ENCODE measurements at regions not wholly inside any gene's neighbourhood (a gene's known extent, or its start where the extent isn't known, plus 50 kb on each side); places are given as distances from the start of the nearest gene placed in this dataset.

GRCh38 chr11:109075976-109076375 is 346.0 kb upstream of the C11orf87 start:
- CTCF ChIA-PET, result no interaction called here
- ATAC-seq (ENCODE audit: poor library complexity) (no peak), DNase-seq (no peak)
- no peak for TF ChIP-seq CTCF (IDR thresholded peaks at IDR 0.05)
- H3K9me3 ChIP-seq (ENCODE audit: control insufficient read depth in 1 of 2, insufficient read depth in 1 of 2, low read length in 2 of 2), result no peaks in the 10 kb centered on the region
- POLR2A ChIA-PET, result no interaction called here
- Mint-ChIP-seq H3K36me3 (ENCODE audit: low read depth) (no peaks in the 10 kb centered on the region), H3K27ac (no peak overlapping the region), H3K4me3 (no peak overlapping the region), H3K27me3 (no peaks in the 10 kb centered on the region), H3K4me1 (ENCODE audit: low read depth) (no peaks in the 10 kb centered on the region), H3K9me3 (no peaks in the 10 kb centered on the region)
- H3K27ac ChIP-seq (ENCODE audit: low read depth in 1 of 2, low read length in 2 of 2), result no peak overlapping the region
- H3K4me1 ChIP-seq (ENCODE audit: insufficient read depth, low read length), result no peaks in the 10 kb centered on the region
- H3K4me3 ChIP-seq (ENCODE audit: low read length), result no peak overlapping the region
- no peaks in the 10 kb centered on the region for H3K27me3 ChIP-seq (ENCODE audit: control insufficient read depth in 1 of 2, insufficient read depth in 2 of 2, low read length in 2 of 2)
- intact Hi-C loops (cut with DNase I, micrococcal nuclease), result no loop called here
- no peaks in the 10 kb centered on the region for H3K36me3 ChIP-seq (ENCODE audit: insufficient read depth, low read length)

- POLR2A ChIA-PET, result no interaction called here
- Mint-ChIP-seq H3K27ac (no peak overlapping the region), H3K27me3 (no peaks in the 10 kb centered on the region), H3K36me3 (ENCODE audit: low read depth) (no peaks in the 10 kb centered on the region), H3K4me3 (no peak overlapping the region), H3K9me3 (no peaks in the 10 kb centered on the region), H3K4me1 (ENCODE audit: low read depth) (no peaks in the 10 kb centered on the region)
- no peaks in the 10 kb centered on the region for H3K27me3 ChIP-seq (ENCODE audit: control insufficient read depth in 1 of 2, insufficient read depth in 2 of 2, low read length in 2 of 2)
- TF ChIP-seq CTCF (IDR thresholded peaks at IDR 0.05), result no peak
- no peak overlapping the region for H3K4me3 ChIP-seq (ENCODE audit: low read length)
- no peaks in the 10 kb centered on the region for H3K36me3 ChIP-seq (ENCODE audit: insufficient read depth, low read length)
- H3K9me3 ChIP-seq (ENCODE audit: control insufficient read depth in 1 of 2, insufficient read depth in 1 of 2, low read length in 2 of 2), result no peaks in the 10 kb centered on the region
- no peaks in the 10 kb centered on the region for H3K4me1 ChIP-seq (ENCODE audit: insufficient read depth, low read length)
- H3K27ac ChIP-seq (ENCODE audit: low read depth in 1 of 2, low read length in 2 of 2), result no peak overlapping the region
- CTCF ChIA-PET, result no interaction called here
- ATAC-seq (ENCODE audit: poor library complexity), result no peak
- intact Hi-C loops (cut with DNase I, micrococcal nuclease), result no loop called here
- no peak for DNase-seq
Observed at GRCh38 chr11:109076870-109077269, 345.1 kb upstream of the C11orf87 start.

- Histone ChIP-seq H3K36me3 (ENCODE audit: insufficient read depth, low read length) (no peaks in the 10 kb centered on the region), H3K4me1 (ENCODE audit: insufficient read depth, low read length) (no peaks in the 10 kb centered on the region), H3K9me3 (ENCODE audit: control insufficient read depth in 1 of 2, insufficient read depth in 1 of 2, low read length in 2 of 2) (no peaks in the 10 kb centered on the region), H3K4me3 (ENCODE audit: low read length) (no peak overlapping the region), H3K27ac (ENCODE audit: low read depth in 1 of 2, low read length in 2 of 2) (no peak overlapping the region), H3K27me3 (ENCODE audit: control insufficient read depth in 1 of 2, insufficient read depth in 2 of 2, low read length in 2 of 2) (no peaks in the 10 kb centered on the region)
- no peak for TF ChIP-seq CTCF (IDR thresholded peaks at IDR 0.05)
- ChIA-PET CTCF (no interaction called here), POLR2A (no interaction called here)
- H3K9me3 Mint-ChIP-seq, result no peaks in the 10 kb centered on the region
- no peaks in the 10 kb centered on the region for H3K4me1 Mint-ChIP-seq (ENCODE audit: low read depth)
- ATAC-seq (ENCODE audit: poor library complexity), result no peak
- H3K36me3 Mint-ChIP-seq (ENCODE audit: low read depth), result no peaks in the 10 kb centered on the region
- DNase-seq, result no peak
- H3K27me3 Mint-ChIP-seq, result no peaks in the 10 kb centered on the region
- H3K27ac Mint-ChIP-seq, result no peak overlapping the region
- intact Hi-C loops (cut with DNase I, micrococcal nuclease), result no loop called here
- no peak overlapping the region for H3K4me3 Mint-ChIP-seq
Observed at GRCh38 chr11:109077291-109077920, 344.6 kb upstream of the C11orf87 start.

All from CD4-positive, alpha-beta T cell (primary cell).